Suprapubic skin (tissue), 3 donors: ENCODE measurements at regions not wholly inside any gene's neighbourhood (a gene's known extent, or its start where the extent isn't known, plus 50 kb on each side); places are given as distances from the start of the nearest gene placed in this dataset.

Experiments used
- CTCF ChIP-seq, 2 donors: fragments of 200-600 bp in 1 of 2; fragments of 450-650 bp in 1 of 2; sonication (generic) in 1 of 2; IDR thresholded peaks; one replicate each; pipeline ENCODE4 v1.5.1; 2016 to 2019; ENCODE audit warnings: antibody characterized with exemption in 2 of 2, mild to moderate bottlenecking in 1 of 2, moderate library complexity in 1 of 2
- EP300 ChIP-seq: sonication (generic); formaldehyde crosslinking; IDR thresholded peaks from one replicate; pipeline ENCODE4 v1.6.1; 2017; ENCODE audit warnings: antibody characterized with exemption
- POLR2A ChIP-seq, 2 donors: fragments of 450-650 bp; IDR thresholded peaks; one replicate each; pipeline ENCODE4 v1.6.1; 2017; ENCODE audit warnings: antibody characterized with exemption in 2 of 2, mild to moderate bottlenecking in 2 of 2, moderate library complexity in 2 of 2

DNA sequence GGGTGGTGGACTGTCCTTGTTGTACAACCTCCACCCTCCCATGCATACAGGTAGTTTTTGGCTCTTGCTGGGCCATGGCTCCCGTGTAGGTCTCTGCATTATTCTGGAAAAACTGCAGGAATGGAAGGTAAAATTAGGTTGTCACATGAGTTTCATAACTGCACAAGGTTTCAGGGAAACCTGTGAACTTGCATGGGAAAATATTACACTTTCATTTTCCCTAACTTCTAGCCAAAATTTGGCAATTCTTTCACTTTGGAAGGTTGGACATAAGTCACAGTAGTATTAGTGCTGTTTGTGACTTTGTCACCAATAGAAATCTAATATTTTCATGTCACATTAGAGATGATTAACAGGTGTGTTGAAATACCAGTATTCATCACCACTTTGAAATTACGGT, 118.1 kb upstream of the MGAT5 start:
- TF ChIP-seq POLR2A (IDR thresholded peaks at IDR 0.05) (no peak), CTCF (IDR thresholded peaks at IDR 0.05) (no peak), EP300 (no peak)
